ENCODE measurements at regions not wholly inside any gene's neighbourhood (a gene's known extent, or its start where the extent isn't known, plus 50 kb on each side); places are given as distances from the start of the nearest gene placed in this dataset.

DNA sequence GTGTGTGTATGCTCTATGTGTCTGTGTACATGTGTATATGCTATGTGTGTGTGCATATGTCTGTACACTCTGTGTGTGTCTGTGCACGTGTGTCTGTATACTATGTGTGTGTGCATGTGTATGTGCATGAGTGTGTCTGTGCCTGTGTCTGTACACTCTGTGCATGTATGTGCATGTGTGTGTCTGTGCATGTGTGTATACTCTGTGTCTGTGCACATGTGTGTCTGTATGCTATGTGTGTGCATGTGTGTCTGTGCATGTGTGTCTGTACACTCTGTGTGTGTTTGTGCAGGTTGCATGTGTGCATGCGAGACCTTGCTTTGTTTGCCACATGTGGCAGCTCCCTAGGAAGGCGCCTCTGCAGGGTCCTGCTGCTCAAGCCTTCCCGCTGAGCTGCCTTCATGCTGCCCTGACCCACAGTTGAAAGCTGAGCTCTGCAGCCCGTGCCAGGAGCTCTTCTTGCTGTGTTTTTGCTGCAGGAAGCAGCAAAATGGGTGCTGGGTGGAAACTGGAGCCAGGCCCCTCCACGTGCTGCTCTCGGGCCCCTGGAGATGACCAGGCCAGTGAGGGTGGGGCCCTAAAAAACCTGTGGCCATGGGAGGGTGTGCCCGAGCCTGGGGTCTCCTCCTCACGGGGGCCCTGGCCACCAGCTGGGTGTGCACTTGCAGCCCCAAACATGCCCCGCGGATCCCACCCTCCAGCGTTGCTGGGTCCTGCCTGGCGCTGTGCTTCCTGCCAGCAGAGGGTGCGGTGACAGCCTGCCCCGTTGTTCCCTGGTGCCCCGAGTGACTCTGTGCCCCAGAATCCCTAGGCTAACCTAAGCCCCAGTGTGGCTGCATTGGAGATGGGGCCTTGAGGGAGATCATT, 109.1 kb downstream of the DACT2 start:
- no peaks in the 10 kb centered on the region for H3K9me3 ChIP-seq (ENCODE audit: low read depth)
- H3K4me3 ChIP-seq, result no peak overlapping the region
- no peak for DNase-seq (ENCODE audit: low read depth in 1 of 2, low spot score in 1 of 2)
- no peak overlapping the region for H3K27ac ChIP-seq
- peaks cover under 1% of the 10 kb centered on the region for H3K27me3 ChIP-seq
- no peaks in the 10 kb centered on the region for H3K4me1 ChIP-seq (ENCODE audit: low read depth)
- H3K36me3 ChIP-seq, result no peaks in the 10 kb centered on the region
- TF ChIP-seq, protein P1, sequence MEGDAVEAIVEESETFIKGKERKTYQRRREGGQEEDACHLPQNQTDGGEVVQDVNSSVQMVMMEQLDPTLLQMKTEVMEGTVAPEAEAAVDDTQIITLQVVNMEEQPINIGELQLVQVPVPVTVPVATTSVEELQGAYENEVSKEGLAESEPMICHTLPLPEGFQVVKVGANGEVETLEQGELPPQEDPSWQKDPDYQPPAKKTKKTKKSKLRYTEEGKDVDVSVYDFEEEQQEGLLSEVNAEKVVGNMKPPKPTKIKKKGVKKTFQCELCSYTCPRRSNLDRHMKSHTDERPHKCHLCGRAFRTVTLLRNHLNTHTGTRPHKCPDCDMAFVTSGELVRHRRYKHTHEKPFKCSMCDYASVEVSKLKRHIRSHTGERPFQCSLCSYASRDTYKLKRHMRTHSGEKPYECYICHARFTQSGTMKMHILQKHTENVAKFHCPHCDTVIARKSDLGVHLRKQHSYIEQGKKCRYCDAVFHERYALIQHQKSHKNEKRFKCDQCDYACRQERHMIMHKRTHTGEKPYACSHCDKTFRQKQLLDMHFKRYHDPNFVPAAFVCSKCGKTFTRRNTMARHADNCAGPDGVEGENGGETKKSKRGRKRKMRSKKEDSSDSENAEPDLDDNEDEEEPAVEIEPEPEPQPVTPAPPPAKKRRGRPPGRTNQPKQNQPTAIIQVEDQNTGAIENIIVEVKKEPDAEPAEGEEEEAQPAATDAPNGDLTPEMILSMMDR (IDR thresholded peaks at IDR 0.05; ENCODE audit: low read depth, low read length), result no peak

- TF ChIP-seq, protein P1 (IDR thresholded peaks at IDR 0.05; ENCODE audit: low read depth, low read length), result no peak
- Histone ChIP-seq H3K27me3 (no peaks in the 10 kb centered on the region), H3K36me3 (no peaks in the 10 kb centered on the region), H3K4me1 (ENCODE audit: low read depth) (no peaks in the 10 kb centered on the region), H3K27ac (no peak overlapping the region), H3K4me3 (no peak overlapping the region), H3K9me3 (ENCODE audit: low read depth) (no peaks in the 10 kb centered on the region)
- DNase-seq (ENCODE audit: low read depth in 1 of 2, low spot score in 1 of 2), result no peak
These were observed 110.2 kb downstream of the DACT2 start for GRCh38 chr6:168209420-168209819.

DNA sequence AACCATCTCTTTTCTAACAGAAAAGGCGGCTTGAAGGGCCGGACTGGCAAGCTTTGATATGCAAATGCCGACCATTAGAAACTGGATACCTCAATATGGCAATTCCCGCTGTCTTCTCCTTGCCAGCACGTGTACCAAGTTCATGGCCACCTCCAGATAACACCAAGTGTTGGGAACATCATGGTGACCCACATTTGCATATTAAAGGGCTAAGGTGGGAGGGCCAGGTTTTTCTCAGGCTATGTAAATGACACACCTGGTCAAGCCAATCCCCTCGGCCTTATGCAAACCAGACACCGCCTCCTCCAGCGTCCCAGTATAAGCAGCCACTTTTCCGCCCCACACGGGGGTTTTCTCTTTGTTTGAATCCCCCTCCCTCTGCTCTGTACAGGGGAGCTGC, 110.7 kb downstream of the DACT2 start:
- peak in 1 of 2 donors; percentile 32 for DNase-seq (ENCODE audit: low read depth in 1 of 2, low spot score in 1 of 2)
- no peak overlapping the region for H3K4me3 ChIP-seq
- H3K9me3 ChIP-seq (ENCODE audit: low read depth), result no peaks in the 10 kb centered on the region
- TF ChIP-seq, protein P1 (IDR thresholded peaks at IDR 0.05; ENCODE audit: low read depth, low read length), result no peak
- no peaks in the 10 kb centered on the region for H3K4me1 ChIP-seq (ENCODE audit: low read depth)
- H3K27ac ChIP-seq, result no peak overlapping the region
- no peaks in the 10 kb centered on the region for H3K36me3 ChIP-seq
- H3K27me3 ChIP-seq, result no peaks in the 10 kb centered on the region

GRCh38 chr6:168208402-168208801, 111.2 kb downstream of the DACT2 start:
- Histone ChIP-seq H3K4me1 (ENCODE audit: low read depth) (no peaks in the 10 kb centered on the region), H3K9me3 (ENCODE audit: low read depth) (no peaks in the 10 kb centered on the region), H3K27ac (no peak overlapping the region), H3K4me3 (no peak overlapping the region), H3K36me3 (no peaks in the 10 kb centered on the region), H3K27me3 (no peaks in the 10 kb centered on the region)
- TF ChIP-seq, protein P1 (IDR thresholded peaks at IDR 0.05; ENCODE audit: low read depth, low read length), result no peak
- DNase-seq (ENCODE audit: low read depth in 1 of 2, low spot score in 1 of 2), result no peak

GRCh38 chr6:168207421-168208175, 112.0 kb downstream of the DACT2 start:
- no peaks in the 10 kb centered on the region for H3K9me3 ChIP-seq (ENCODE audit: low read depth)
- TF ChIP-seq, protein P1 (IDR thresholded peaks at IDR 0.05; ENCODE audit: low read depth, low read length), result no peak
- no peak overlapping the region for H3K4me3 ChIP-seq
- H3K27me3 ChIP-seq, result no peaks in the 10 kb centered on the region
- no peak for DNase-seq (ENCODE audit: low read depth in 1 of 2, low spot score in 1 of 2)
- H3K4me1 ChIP-seq (ENCODE audit: low read depth), result no peaks in the 10 kb centered on the region
- H3K36me3 ChIP-seq, result no peaks in the 10 kb centered on the region
- no peak overlapping the region for H3K27ac ChIP-seq

All from cardiac muscle cell (in vitro differentiated cells and primary cell).